ENCODE measurements at regions not wholly inside any gene's neighbourhood (a gene's known extent, or its start where the extent isn't known, plus 50 kb on each side); places are given as distances from the start of the nearest gene placed in this dataset.

DNA sequence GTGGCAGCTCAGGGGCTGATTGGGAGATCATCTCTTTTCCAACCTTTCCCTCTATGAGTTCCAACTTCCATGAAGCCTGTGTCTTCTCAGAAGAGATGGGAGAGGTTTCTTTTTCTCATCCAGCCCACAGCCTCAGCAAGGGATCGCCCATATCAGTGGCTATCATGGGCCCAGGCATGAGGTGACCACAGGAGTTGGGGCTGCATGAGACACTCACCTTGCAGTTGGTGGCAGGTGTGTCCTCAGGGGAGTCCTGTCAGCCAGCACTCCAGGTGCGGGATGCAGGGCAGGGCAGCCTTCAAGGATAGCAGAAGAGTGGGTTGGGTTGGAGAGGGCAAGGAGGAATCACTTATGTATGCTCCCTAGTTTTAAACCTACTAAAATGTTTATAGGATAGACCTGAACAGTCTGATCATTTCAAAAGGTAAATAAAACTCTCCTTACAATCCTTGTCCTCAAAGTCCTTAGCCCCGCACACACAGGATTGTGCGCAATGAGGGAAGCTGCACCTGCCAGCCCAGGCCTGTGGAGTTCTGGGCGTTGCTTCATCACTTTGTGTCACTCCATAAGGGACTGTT is 811.1 kb downstream of the KCNJ18 start (continued):
- TF ChIP-seq CTCF (IDR thresholded peaks at IDR 0.05 in 2 of 3, conservative IDR thresholded peaks at IDR 0.05 in 1 of 3; ENCODE audit: borderline replicate concordance in 1 of 3, insufficient read depth in 1 of 3, low read depth in 2 of 3, low read length in 2 of 3) (no peak), ATF3 (IDR thresholded peaks at IDR 0.05) (no peak)

DNA sequence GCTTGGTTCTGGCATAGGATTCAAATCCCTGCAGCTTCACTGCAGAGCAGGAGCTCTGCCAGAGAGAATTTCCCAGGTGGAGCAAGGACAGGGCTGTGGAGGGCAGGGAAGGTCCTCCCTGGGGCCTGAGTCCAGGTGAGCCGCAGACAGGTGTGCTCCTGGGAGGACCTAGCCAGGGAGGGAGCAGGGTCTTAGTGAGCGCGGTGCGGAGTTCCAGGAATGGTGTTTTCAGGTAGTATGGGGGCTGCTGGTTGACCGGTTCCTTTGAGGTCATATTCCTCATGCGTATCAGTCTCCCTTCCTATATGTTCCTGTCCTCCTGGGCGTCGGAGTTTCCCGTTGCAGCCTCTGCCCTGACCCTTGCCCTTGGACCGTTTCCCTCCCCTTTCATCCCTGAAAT is 813.3 kb downstream of the KCNJ18 start:
- ChIA-PET POLR2A (no interaction called here), RAD21 (ENCODE audit: low non-redundant PET in 1 of 2, low total read pairs in 2 of 2, uncharacterized antibody in 2 of 2, unreplicated experiment in 2 of 2) (no interaction called here), CTCF (no interaction called here)
- H2AFZ ChIP-seq (ENCODE audit: low read depth, low read length, poor library complexity, severe bottlenecking): no peak overlapping the region
- no peak overlapping the region for H3K9ac ChIP-seq (ENCODE audit: low read length)
- no peaks in the 10 kb centered on the region for H3K27me3 ChIP-seq (ENCODE audit: insufficient read depth, low read length)
- DNase-seq (ENCODE audit: low read depth, low spot score): no peak
- H3K9me2 ChIP-seq (ENCODE audit: insufficient read depth): no peaks in the 10 kb centered on the region
- no peak for TF ChIP-seq JUND (IDR thresholded peaks at IDR 0.05)
- no peak for TF ChIP-seq TCF7L2 (IDR thresholded peaks at IDR 0.05; ENCODE audit: borderline replicate concordance, extremely low read depth, insufficient read depth, insufficient read length)
- no peak for TF ChIP-seq CBX3 (IDR thresholded peaks at IDR 0.05; ENCODE audit: low read depth)
- no peak for TF ChIP-seq ZNF274 (IDR thresholded peaks at IDR 0.05; ENCODE audit: low read depth, low read length)
- no peak for TF ChIP-seq REST (IDR thresholded peaks at IDR 0.05; ENCODE audit: low read depth)
- TF ChIP-seq ZBTB33 (IDR thresholded peaks at IDR 0.05; ENCODE audit: extremely low read depth, insufficient replicate concordance, low read length): no peak
- no peak for TF ChIP-seq ATF3 (IDR thresholded peaks at IDR 0.05)
- no peak for TF ChIP-seq YY1 (IDR thresholded peaks at IDR 0.05; ENCODE audit: extremely low read depth, insufficient replicate concordance, low read depth, low read length)
- TF ChIP-seq POLR2AphosphoS5 (IDR thresholded peaks at IDR 0.05; ENCODE audit: low read depth, low read length): no peak
- no peak for TF ChIP-seq POLR2A (IDR thresholded peaks at IDR 0.05; ENCODE audit: borderline replicate concordance, extremely low read depth, insufficient read depth, insufficient read length)
- H3K36me3 ChIP-seq (ENCODE audit: control insufficient read depth in 1 of 2, insufficient read depth in 2 of 2, low read length in 2 of 2): no peaks in the 10 kb centered on the region
- no peaks in the 10 kb centered on the region for H3K79me2 ChIP-seq (ENCODE audit: insufficient read depth, low read length)
- no peak overlapping the region for H3K27ac ChIP-seq (ENCODE audit: low read depth, low read length)
- intact Hi-C loops (cut with micrococcal nuclease): no loop called here
- no peaks in the 10 kb centered on the region for H4K20me1 ChIP-seq (ENCODE audit: insufficient read depth)
- no peaks in the 10 kb centered on the region for H3K4me1 ChIP-seq (ENCODE audit: control insufficient read depth in 1 of 2, insufficient read depth in 2 of 2, low read length in 2 of 2)
- no peak overlapping the region for H3K4me3 ChIP-seq (replicated peaks in 1 of 2; ENCODE audit: low read depth in 1 of 2, low read length in 2 of 2)
- no peaks in the 10 kb centered on the region; a peak in 2 of 4 replicates for H3K9me3 ChIP-seq (ENCODE audit: control insufficient read depth in 1 of 2, insufficient read depth in 1 of 2, low read depth in 1 of 2, low read length in 2 of 2)
- ATAC-seq: no peak
- no TSS peak for BruUV-seq (replicated peaks)
- no peak overlapping the region for H3K4me2 ChIP-seq (ENCODE audit: low read length)

Data from HCT116 (cell line).